ENCODE measurements at regions not wholly inside any gene's neighbourhood (a gene's known extent, or its start where the extent isn't known, plus 50 kb on each side); places are given as distances from the start of the nearest gene placed in this dataset.

DNA sequence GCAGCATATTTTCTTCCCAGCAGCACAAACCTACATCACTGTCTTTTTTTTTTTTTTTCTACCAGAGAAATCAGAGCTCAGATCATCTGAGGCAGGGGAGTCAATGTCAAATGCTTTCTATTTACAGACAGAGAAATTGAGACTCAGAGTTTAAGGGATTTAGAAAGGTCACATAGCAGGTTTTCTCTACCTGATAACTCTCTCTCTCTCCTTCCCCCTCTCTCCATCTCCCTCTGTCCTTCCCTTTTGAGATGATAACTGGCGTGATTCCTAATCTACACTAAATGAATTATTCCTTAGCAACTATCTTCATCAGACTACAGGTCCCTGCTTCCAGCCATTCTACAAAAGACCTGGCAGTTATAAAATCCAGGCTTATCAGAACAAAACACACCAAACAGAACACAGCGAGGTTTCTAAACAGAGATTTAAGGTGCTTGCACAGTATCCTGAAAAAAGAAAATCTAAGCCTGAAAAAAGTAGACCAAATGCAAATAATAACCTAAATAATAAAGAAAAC lies 161.6 kb upstream of the PKDCC start:
- TF ChIP-seq, protein P1, sequence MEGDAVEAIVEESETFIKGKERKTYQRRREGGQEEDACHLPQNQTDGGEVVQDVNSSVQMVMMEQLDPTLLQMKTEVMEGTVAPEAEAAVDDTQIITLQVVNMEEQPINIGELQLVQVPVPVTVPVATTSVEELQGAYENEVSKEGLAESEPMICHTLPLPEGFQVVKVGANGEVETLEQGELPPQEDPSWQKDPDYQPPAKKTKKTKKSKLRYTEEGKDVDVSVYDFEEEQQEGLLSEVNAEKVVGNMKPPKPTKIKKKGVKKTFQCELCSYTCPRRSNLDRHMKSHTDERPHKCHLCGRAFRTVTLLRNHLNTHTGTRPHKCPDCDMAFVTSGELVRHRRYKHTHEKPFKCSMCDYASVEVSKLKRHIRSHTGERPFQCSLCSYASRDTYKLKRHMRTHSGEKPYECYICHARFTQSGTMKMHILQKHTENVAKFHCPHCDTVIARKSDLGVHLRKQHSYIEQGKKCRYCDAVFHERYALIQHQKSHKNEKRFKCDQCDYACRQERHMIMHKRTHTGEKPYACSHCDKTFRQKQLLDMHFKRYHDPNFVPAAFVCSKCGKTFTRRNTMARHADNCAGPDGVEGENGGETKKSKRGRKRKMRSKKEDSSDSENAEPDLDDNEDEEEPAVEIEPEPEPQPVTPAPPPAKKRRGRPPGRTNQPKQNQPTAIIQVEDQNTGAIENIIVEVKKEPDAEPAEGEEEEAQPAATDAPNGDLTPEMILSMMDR (conservative IDR thresholded peaks at IDR 0.05; ENCODE audit: low read length), result no peak
- TF ChIP-seq EZH2phosphoT487 (IDR thresholded peaks at IDR 0.05; ENCODE audit: borderline replicate concordance, low read depth, low read length), result no peak
